ENCODE measurements at regions not wholly inside any gene's neighbourhood (a gene's known extent, or its start where the extent isn't known, plus 50 kb on each side); places are given as distances from the start of the nearest gene placed in this dataset.

- no peak overlapping the region for H3K4ac ChIP-seq (ENCODE audit: low read depth, low read length)
- H3K36me3 ChIP-seq (ENCODE audit: control insufficient read depth, insufficient read depth, low read length): no peaks in the 10 kb centered on the region
- H3K9me1 ChIP-seq (ENCODE audit: insufficient read depth, low read length): no peaks in the 10 kb centered on the region
- H2BK5ac ChIP-seq (ENCODE audit: low read depth, low read length, poor library complexity, severe bottlenecking): no peak overlapping the region
- H4K20me1 ChIP-seq (ENCODE audit: insufficient read depth, low read length): no peaks in the 10 kb centered on the region
- H3K27me3 ChIP-seq (ENCODE audit: control insufficient read depth, insufficient read depth, low read length): no peaks in the 10 kb centered on the region
- DNase-seq: no peak
- no peak overlapping the region for H2AFZ ChIP-seq (replicated peaks; ENCODE audit: low read length, poor library complexity)
- in situ Hi-C loops (cut with MboI; ENCODE audit: low sequenced_read_pairs): no loop called here
- dilution Hi-C loops (cut with HindIII; ENCODE audit: low sequenced_read_pairs, unreplicated experiment): no loop called here
- no peak overlapping the region for H4K91ac ChIP-seq (ENCODE audit: insufficient read depth, low read depth, low read length)
- H2BK15ac ChIP-seq (ENCODE audit: low read depth, low read length): no peak overlapping the region
- H3K4me3 ChIP-seq (ENCODE audit: insufficient read depth, low read depth, low read length): no peak overlapping the region
- H4K5ac ChIP-seq (ENCODE audit: low read depth, low read length): no peak overlapping the region
- no peak overlapping the region for H2BK120ac ChIP-seq (ENCODE audit: low read depth, low read length)
- no peak overlapping the region for H2AK9ac ChIP-seq (replicated peaks; ENCODE audit: low read depth, low read length, poor library complexity)
- H3K9me3 ChIP-seq (ENCODE audit: control insufficient read depth, insufficient read depth, low read length): peaks cover 2% of the 10 kb centered on the region
- no peak overlapping the region for H3K23ac ChIP-seq (ENCODE audit: low read depth, low read length)
- BruUV-seq (replicated peaks): no TSS peak
- H3K27ac ChIP-seq (ENCODE audit: insufficient read depth, low read length): no peak overlapping the region
- intact Hi-C loops (cut with micrococcal nuclease): no loop called here
- no peak overlapping the region for H3K9ac ChIP-seq (ENCODE audit: low read depth, low read length)
- TF ChIP-seq RAD21 (IDR thresholded peaks at IDR 0.05; ENCODE audit: low read length) (no peak), MXI1 (IDR thresholded peaks at IDR 0.05; ENCODE audit: borderline replicate concordance, low read depth, low read length) (no peak), RFX5 (IDR thresholded peaks at IDR 0.05; ENCODE audit: low read depth, low read length) (no peak), BHLHE40 (IDR thresholded peaks at IDR 0.05; ENCODE audit: low read depth, low read length) (no peak), SMC3 (IDR thresholded peaks at IDR 0.05; ENCODE audit: low read depth, low read length) (no peak), CEBPB (IDR thresholded peaks at IDR 0.05; ENCODE audit: low read depth, low read length) (no peak), CTCF (conservative IDR thresholded peaks at IDR 0.05; ENCODE audit: low read depth, low read length) (no peak), RCOR1 (IDR thresholded peaks at IDR 0.05; ENCODE audit: insufficient replicate concordance, low read length) (no peak)
- H3K14ac ChIP-seq (replicated peaks; ENCODE audit: low read depth, low read length): no peak overlapping the region
- no CpG with 5 or more reads among the region's 3 CpGs for WGBS, 2 experiments (ENCODE audit: extremely low coverage in 2 of 2, insufficient read length in 1 of 2)
- H3K79me1 ChIP-seq (ENCODE audit: low read depth in 1 of 2, low read length in 2 of 2): no peaks in the 10 kb centered on the region
- ATAC-seq (ENCODE audit: low read depth): no peak
- no peak overlapping the region for H3K4me2 ChIP-seq (ENCODE audit: low read depth, low read length)
- H3K56ac ChIP-seq (ENCODE audit: extremely low read depth, insufficient read depth, low read length): no peak overlapping the region
- no peaks in the 10 kb centered on the region for H3K4me1 ChIP-seq (ENCODE audit: control insufficient read depth, insufficient read depth, low read length)
- no peak overlapping the region for H2AK5ac ChIP-seq (ENCODE audit: low read depth, low read length)
- H4K8ac ChIP-seq (ENCODE audit: low read depth in 2 of 2, low read length in 2 of 2): no peak overlapping the region
- CTCF ChIA-PET: no interaction called here
- POLR2A ChIA-PET (ENCODE audit: unreplicated experiment): no interaction called here
- H2BK20ac ChIP-seq (ENCODE audit: low read depth, low read length): no peak overlapping the region
- no peak overlapping the region for H3K18ac ChIP-seq (ENCODE audit: low read depth, low read length)
These were observed 229.0 kb downstream of the SOX2 start for GRCh38 chr3:181940703-181941102.
